ENCODE measurements at regions not wholly inside any gene's neighbourhood (a gene's known extent, or its start where the extent isn't known, plus 50 kb on each side); places are given as distances from the start of the nearest gene placed in this dataset.

DNA sequence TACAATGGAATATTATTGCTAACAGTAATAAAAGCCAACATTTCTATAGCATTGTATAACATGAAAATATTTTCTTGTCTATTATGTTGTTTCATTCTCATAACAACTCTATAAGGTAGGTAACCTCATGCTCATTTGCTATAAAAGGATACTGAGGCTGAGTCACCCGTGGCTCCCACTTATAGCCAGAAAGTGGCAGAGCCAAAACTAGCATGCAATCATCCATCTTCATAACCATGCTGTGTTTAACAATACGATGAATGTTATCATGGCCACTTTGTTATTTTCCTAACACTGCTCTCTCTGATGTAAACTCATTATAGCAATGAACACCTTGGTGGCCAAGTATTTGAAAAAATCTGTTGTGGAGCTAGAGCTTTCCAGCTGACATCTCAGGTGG, 80.8 kb upstream of the JUN start:
- DNase-seq = no peak

DNA sequence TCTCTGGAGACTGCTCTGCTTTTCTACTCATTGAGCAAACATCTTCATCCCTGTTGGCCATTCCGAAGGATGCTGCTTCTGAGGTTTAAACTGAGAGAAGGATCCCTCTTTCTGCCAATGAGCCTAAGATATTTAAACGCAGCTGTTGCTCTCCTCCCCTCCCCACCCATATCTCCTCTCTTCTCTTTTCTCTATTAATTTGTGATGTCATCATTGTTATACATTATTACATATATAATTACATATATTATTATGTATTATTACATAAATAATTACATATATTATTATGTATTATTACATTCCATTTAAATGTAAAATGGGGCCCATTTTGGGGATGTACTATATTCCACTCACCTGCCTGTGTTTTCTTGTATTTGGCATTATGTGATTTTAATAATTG, 82.7 kb upstream of the JUN start:
- DNase-seq = no peak

DNA sequence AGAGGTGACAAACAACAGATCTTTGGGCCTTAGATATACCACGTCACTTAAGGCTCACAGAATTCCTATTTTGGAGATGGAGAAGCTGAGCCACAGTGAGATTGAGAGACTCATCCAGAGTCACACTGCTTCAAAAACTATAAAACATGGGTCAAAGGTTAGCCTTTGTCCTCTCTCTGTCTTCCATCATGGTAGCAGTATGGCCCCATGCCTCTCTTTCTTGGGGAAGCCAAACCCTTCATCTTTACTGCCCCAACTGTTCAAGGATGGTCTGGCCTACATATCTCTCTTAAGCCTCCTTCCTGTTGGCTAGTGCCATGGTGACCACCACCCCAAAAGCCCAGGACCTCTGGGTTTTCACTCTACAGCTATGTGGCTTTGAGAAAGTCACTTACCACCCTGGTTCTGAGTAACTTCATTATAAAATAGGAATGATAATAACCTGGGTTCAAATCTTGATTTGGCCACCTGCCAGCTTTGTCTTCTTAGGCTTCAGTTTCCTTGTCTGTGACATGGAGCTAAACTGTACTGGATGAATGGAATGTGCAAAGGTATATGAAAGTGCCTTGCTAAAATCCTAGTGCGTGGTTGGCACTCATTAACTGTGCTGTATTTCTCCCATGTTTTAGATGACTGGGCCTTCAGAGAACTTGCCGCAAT, 85.9 kb upstream of the JUN start:
- DNase-seq = no peak

DNA sequence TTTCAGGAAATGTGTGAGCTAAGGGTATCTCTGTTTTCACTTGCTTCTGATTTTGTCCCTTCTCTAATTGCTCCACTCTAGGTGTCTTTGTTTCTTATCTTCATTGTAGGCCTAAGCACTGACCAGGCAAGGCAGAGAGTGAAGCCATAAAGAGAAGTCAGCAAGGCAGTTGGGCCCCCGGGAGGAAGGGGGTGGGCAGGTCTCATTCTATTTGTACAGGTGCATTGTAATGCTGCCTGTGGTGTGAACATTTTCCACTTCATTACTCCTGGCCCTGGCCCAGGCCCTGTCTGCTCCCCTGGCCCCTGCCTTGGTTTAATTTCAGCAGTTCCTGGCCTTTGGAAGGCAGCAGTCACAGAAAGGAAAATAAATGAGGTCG, 86.4 kb upstream of the JUN start:
- no peak for DNase-seq

DNA sequence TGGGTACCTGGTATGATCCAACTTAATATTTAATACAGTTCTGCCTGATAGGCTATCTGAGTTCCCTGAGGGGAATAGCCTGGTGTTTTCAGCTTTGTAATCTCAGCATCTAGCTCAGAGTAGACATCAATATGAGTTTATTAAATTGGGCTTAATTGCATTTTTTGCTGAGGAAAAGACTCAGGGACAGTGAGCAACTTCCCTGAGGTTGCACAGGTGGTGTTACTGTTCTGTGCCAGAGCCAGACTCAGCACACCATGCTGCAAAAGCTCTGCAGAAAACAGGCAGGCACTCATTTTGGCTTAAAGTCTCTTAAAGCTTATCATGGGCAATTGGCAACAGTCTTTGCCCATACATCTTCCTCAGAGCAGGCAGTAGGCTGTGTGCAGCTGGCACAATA, 90.5 kb upstream of the JUN start:
- DNase-seq = no peak

DNA sequence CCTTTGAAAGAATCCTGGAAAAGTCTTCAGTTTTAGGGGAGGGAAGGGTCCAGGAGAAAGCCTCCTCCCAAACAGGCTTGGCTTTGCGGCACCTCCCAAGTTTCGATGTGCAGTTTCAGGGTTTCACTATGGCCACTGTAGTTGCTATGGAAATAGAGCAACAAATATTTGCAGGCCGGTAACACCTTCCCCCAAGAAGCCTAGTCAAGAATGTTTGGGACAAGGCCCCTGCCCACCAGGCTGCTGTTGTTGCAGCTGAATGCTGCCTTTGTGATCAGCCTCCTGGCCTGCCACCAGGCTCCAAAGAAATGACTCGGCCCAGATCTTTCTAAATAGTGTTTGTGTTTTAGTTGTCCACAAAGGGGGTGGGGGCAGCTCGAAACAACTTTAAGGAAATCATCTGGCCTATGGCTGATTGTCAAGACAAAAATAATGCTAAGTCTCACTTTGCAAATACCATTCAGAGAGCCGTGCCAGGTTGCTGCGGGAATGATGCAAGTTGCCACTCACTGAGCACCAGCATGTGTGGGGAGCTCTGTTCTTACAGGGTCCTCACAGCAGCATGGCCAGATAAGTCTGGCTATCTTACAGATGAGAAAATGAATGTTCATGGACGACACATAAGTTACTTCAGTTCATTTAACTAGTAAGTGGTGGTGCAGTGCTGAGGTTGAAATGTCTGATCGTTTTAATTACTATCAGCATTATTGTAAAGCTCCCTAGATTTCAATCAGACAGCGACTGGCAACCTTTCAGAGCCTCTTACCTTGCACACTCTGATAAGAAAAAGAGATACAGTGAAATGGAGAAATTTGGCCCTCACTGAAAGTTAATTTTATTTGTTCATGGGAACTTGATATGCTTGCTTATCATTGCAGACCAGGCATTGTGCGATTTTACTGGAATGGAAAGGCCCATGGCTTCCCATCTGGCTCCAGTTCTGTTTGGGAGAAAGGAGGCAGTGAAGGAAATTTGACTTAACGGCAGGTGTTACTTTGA, 91.2 kb upstream of the JUN start:
- DNase-seq = peak; percentile 71

DNA sequence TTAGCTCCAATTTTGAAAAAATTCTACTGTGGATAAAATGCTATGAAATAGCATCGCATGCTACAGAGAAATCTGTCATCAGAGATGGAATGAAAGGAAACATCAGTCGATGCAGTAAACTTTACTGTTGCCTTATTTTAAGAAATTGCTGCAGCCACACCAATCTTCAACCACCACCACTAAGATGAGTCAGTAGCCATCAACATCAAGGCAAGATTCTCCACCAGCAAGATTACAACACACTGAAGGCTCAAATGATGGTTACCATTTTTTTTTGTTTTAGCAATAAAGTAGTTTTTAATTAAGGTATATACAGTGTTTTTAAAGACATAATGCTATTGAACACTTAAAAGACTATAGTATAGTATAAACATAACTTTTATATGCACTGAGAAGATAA, 95.6 kb upstream of the JUN start:
- no peak for DNase-seq

DNA sequence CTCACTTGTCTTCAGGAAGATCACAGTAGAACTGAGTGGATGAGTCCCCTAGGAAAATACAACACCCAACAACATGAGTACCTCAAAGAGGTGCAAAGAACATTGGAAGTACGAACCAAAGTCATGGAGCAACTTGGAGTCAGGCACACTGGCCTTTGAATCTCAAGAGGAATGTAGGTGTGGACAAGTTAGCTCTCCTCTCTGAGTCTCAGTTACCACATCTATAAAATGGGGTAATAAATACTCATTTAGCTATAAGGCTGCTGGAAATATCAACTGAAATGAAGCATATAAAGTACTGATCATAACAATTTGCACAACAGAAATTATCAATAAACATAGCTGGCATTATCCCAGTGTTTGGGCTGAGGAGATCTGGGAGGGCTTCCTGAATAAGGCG, 96.7 kb upstream of the JUN start:
- no peak for DNase-seq

DNA sequence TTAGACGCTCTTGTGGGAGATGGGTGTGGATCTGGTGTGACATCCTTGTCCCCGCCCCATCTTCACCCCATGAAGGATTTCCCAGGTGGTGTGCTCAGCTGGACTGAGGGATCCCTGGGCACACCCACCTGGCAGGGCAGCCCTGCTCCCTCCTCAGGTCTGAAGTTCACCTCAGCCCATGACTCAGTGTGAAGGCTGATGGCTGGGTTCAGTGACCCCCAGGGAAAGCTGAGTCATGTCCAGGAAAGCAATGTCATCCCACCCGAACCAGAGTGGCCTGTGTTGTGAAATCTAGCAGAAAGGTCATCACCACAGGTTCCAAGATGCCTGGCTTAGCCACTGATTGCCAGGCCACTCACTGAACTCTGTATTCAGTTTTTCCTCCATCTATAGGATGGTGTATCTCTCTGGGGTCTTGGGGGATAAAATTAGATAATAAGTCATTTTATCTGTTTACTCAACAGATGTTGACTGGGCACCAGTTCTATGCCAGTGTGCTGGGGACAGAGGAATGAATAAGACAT, 97.7 kb upstream of the JUN start:
- DNase-seq = no peak

DNA sequence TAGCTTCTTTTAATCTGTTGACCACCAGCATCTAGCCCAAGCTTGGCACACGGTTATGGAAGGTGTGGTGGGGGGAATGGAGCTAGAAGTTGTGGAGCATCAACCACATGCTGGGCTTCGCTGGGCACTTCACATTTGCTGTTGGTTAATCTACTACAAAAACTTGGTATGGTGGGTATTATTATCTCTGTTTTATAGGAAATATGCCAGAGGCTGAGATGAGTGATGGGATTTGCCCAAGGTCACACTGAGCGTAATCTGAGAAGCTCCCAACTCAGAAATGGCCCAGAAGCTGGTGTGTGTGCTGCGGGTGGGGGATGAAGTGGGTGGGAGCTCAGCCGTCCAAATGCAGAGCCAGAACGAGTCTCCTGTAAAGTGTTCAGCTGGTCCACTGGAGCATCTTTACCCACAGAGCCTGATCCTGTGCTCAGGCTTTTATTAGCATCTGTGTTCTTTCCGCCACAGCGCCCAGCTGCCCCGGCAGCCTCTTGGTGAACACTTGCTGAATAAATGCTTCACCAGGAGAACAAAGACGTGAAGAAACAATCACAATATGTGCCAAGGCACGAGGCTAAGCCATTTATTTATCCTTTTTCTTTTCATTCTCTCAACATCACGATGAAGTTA, 98.6 kb upstream of the JUN start:
- peak; percentile 38 for DNase-seq

DNA sequence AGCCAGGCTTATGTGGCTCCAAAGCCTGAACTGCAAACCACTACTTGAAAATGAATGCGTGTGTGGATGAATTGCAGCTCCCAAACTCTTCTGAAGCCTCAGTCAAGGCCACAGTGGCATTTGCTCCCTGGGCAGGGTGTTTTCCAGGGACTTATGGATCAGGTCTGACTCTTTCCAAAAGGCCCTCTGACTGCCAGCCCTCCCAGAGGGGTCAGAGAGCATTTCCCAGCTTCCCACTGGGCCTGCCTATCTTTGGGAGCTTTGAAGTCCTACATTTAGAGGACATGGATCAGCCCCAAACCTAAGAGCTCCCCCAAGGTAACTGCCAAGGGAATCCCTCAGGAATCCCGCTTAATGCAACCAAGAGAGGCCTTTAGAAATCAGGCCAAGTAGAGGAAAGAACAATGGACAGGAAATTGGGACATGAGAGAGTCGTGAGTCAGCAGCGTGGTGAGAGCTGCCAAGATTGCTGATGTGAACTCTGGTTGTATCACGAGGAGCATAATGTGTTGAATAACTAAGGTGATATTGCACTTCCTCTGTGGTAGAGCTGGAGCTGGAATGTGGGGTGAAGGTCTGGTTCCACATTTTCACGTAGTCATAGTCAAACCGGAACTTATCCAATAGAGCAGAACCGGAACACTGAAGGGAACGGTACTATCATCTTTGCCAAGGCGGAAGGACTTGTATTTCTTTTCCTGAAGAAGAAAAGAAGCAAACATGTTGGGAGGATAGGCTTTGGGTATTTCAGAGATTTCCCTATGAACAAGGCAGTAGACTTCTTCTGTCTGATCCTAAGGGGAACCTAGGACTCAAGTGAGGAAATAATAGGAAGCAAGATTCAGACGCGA, 99.4 kb upstream of the JUN start:
- peak; percentile 69 for DNase-seq

DNA sequence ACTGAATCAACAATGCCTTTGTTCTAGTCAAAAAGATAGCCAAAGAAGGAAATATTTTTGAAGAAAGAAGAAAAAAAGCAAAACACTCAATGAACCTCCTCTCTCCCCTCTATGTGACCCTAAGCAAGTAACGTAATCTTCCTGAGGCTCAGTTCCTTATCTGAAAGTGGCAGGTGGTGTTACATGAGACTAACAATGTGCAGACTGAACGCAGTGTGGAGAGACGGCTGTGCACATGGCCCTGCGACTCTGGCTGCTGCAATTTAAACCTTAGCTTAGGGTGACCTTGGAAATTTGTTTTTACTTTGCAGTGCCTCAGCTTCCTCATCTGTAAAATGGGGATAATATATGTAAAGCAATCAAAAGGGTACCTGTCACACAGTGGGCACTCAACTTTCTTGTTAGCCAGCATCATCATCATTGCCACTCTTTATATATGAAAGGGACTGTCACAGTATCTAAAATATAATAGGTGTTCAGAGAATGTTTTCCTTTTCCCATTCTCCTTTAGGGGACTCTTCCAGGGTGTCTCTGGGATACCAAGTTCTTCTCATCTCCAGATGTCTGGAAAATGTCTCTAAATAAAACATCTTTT, 100.1 kb upstream of the JUN start:
- no peak for DNase-seq

DNA sequence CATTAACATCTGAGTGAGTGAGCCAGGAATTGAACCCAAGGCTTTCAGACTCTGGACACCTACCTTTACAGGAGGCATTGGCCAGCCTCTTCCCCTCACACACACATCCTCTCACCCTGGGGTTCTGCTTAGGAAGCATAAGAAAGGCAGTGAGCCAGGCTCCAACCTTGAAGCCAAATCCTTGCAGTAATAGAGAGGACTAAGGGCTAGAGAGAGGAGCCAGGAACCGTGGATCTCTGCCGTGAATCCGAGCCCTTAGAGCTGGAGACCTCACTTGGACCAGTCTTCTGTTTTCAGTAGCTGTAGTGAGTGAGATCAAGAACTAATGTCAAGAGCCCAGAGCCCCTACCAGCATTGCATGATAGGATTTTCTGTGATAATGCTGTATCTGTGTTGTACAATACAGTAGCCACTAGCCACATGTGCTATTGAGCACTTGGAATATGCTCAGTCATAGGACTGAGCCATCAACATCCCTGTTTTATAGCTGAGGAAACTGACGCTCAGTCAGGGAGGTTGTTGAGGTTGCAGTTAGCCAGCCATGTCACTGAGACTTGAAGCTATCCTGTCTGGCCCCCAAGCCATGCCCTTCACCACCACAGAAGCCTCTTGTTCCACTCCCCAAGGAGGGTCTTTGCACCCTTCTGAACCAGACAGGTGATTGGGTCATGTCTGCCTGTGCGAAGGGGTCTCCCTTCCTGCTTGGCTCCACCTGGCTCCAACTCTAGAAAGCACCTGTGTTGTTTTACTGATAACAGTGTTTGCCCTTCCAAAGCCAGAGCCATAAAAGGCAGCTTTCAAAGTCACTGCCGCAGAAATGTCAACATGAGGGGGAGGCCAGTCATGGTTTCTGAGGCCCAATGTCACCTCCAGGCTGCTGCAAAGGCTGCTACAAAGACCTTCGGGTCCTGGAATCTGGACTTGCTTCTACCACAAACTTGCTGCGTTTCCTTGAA, 101.1 kb upstream of the JUN start:
- no peak for DNase-seq

DNA sequence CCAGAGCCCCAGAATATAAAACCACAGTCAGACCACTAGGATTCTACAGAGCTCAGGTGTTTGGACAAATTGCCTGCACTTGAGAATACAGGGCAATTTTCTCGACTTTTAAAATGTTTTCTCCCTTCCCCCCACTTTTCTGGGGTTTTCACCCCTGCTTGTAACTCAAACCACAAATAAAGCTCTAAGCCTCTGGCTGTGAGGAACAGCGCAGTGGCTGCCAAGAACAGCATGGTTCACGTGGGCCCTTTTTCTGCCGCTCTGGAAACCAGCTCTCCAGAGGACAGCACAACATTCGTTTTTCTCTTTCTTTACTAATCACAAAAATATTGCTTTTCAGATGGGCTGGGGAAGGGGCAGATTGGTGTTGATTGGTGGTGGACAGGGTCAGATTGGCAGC, 102.2 kb upstream of the JUN start:
- no peak for DNase-seq

DNA sequence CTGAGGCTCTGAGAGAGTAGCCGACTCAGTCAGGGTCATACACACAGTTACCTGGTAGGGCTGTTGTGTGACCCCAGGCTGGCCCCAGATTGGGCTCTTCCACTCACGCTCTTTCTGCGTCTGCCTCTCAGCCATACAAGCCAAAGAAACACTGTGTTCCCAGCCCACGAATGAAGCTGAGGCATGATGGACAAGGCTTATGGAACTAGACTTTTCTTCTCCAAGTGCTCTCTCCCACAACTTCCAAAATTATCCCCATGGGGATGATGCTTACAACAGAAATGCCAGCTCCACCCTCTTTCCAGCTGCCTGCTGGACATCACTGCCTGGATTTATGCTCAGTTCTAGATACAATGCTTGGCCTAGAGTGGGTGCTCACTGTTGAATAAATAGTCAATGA, 102.8 kb upstream of the JUN start:
- no peak for DNase-seq

DNA sequence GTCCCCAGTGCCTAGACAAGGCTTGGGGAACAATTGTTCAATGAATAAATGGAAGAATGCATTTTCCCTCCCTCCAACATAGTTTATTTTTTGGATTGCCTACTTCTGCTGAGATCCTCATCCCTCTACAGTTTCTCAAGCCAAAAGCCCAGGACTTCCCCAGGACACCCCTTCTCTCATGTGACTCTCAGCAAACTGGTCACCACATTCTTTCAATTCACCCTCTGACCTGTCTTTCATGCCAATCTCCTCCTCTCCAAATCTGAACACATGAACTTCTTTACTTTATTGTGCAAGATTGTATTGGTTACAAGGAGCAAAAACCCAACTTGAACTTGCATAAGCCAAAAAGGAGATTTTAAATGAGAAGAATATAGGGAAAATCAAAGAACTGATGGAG, 103.2 kb upstream of the JUN start:
- DNase-seq = no peak

DNA sequence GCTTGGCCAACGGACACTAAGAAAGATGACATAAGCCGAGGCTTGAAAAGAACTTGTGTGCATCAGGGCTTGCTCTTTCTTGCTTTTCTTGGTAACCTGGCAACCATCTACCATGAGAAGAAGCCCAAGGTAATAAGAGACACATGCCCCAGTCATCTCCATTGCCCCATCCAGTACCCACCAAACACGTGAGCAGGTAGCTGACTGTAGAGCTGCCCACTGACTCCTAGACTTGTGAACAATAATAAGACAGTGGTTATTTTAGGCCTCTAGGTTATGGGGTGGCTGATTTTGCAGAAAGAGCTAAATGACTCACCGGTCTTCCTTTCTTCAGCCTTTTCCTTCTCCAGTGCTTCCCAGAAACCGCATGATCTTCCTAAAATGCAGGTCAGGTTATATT, 105.0 kb upstream of the JUN start:
- no peak for DNase-seq

DNA sequence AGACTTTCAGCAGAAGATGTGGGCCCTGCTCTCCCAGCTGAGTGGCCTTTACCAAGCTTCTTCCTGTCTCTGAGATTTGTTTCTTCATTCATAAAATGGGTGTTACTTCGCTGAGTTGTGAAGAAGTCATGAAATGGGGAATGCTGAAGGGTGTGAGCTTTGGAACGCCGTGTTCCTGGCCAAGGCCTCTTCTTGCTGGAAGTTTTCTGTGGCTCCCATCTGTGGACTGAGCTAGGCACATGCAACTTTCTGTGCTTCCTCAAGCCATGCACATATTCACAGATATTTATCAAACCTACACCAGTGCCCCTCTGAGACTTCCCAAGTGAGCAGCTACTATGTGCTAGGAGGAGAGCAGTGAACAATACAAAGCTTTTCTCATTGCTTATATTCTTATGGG, 106.3 kb upstream of the JUN start:
- no peak for DNase-seq

DNA sequence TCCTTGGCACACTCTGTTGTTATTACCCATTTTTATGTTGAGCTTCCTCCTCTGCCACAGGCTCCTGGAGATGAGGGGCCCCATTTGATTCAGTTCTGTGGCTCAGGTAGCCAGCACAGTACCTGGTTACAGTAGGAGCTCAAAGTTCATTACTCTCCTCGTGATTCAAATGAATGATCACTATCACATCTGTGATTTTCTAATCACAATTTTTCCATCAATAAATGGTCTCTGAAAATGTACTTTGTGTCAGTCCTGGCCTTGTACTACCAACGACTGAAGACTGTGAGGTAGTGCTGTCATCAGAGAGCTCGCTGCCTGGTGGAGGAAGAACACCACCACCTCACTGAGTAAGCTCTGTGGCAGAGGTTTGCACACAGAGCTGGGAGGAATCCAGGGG, 106.8 kb upstream of the JUN start:
- no peak for DNase-seq

DNA sequence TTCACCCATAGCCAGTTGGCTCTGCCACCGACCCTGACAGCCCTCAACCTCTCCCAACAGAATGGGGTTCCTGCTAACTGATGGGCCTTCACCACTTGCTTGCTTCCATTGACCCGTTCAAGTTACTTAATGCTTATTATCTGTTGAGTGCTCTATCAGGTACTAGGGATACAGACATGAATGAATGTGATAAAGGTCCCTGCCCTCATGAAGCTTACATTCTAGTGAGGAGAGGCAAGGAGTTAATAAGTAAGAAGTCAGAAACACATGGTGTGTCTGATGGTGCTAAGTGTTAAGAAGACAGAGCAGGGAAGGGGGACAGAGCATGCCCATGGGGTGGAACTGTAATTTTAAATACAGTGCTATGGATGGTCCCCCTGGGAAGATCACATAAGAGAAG, 107.5 kb upstream of the JUN start:
- DNase-seq = no peak

DNA sequence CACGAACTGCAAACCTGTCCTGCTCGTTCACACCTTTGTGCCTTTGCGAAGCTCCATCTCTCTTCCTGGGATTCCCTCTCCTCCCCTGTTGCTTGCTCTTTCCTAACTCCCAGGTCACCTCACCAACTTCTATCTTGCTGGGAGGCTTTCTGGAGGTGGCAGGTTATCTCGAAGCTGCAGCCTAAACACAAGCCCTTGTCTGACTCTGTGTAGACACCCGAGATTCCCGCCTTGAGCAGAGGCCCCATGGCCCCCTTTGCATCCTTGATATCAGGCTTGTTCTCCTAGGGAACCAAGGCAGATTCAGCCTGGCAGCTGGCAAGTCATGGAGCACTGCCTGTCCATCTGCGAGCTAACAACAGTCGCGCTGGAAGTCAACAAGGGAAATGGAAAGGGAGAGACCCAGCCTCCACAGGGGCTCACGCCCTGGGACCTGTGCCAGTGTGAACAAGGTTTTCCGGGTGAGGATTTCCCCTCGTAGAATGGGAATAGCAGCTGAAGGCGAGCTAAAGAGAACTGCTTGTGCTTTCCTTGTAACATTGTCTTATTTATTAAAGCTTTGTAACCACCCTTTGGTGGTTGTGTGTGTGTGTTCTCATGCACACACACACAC, 109.5 kb upstream of the JUN start:
- DNase-seq = peak; percentile 67

Data from NCI-H446 treated with DMSO at 0.1 percent for 48 hours (cell line).